GM12873 (cell line): ENCODE measurements at regions not wholly inside any gene's neighbourhood (a gene's known extent, or its start where the extent isn't known, plus 50 kb on each side); places are given as distances from the start of the nearest gene placed in this dataset.

ENCODE experiments used
- TF ChIP-seq, protein P1 (sequence below): IDR thresholded peaks from 2 replicates; pipeline ENCODE4 v1.5.1; 2012; ENCODE audit warnings: low read depth, mild to moderate bottlenecking, moderate library complexity, low read length, control low read depth; ENCODE audit not compliant: insufficient read depth; ENCODE audit errors: missing control alignments

DNA sequence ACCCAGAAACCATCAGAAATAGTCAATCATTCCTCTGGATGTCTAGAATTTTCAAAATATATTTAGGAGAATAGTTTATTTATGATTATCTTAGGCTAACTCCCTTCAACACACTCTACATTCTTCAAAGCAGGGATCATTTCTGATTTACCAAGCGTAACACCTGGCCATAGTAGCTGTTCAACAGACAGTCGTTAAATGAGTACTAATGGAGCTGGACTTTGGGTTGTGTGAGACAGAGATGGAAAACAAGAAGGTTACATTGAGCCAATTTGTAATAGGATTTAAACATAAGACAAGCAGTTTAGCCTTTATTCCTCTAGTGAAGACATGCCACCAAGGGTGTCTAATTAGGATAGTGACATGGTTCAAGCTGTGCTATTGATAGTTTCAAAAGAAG lies 129.2 kb upstream of the ANO3 start:
- TF ChIP-seq, protein P1, sequence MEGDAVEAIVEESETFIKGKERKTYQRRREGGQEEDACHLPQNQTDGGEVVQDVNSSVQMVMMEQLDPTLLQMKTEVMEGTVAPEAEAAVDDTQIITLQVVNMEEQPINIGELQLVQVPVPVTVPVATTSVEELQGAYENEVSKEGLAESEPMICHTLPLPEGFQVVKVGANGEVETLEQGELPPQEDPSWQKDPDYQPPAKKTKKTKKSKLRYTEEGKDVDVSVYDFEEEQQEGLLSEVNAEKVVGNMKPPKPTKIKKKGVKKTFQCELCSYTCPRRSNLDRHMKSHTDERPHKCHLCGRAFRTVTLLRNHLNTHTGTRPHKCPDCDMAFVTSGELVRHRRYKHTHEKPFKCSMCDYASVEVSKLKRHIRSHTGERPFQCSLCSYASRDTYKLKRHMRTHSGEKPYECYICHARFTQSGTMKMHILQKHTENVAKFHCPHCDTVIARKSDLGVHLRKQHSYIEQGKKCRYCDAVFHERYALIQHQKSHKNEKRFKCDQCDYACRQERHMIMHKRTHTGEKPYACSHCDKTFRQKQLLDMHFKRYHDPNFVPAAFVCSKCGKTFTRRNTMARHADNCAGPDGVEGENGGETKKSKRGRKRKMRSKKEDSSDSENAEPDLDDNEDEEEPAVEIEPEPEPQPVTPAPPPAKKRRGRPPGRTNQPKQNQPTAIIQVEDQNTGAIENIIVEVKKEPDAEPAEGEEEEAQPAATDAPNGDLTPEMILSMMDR = no peak

DNA sequence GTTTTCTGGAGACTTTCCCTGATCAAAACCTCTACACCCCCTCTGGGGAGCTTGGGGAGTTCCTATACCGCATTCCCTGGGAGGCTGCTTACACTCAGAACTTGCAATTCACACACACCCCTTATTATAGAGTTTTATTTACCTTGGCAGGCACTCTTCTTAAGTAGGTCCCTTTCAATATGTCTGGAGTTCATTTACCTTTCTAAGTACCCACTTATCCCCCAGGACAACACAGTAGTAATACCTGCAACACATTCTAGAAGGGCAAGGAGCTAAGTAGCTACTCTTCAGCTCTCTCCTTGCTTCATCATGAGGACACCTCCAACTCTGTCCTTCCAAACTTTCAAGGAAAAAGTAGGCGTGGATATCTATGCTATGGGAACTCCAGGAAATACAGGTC lies 127.8 kb upstream of the ANO3 start:
- TF ChIP-seq, protein P1 = no peak

DNA sequence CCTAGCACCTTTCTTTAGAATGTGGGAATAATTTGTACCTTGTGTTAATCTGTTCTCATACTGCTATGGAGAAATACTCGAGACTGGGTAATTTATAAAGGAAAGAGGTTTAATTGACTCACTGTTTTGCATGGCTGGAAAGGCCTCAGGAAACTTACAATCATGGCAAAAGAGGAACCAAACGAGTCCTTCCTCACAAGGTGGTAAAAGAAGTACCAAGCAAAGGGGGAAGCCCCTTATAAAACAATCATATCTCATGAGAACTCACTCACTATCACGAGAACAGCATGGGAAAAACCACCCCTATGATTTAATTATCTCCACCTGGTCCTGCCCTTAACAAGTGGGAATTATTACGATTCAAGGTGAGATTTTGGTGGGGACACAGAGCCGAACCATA lies 127.1 kb upstream of the ANO3 start:
- TF ChIP-seq, protein P1 = no peak

DNA sequence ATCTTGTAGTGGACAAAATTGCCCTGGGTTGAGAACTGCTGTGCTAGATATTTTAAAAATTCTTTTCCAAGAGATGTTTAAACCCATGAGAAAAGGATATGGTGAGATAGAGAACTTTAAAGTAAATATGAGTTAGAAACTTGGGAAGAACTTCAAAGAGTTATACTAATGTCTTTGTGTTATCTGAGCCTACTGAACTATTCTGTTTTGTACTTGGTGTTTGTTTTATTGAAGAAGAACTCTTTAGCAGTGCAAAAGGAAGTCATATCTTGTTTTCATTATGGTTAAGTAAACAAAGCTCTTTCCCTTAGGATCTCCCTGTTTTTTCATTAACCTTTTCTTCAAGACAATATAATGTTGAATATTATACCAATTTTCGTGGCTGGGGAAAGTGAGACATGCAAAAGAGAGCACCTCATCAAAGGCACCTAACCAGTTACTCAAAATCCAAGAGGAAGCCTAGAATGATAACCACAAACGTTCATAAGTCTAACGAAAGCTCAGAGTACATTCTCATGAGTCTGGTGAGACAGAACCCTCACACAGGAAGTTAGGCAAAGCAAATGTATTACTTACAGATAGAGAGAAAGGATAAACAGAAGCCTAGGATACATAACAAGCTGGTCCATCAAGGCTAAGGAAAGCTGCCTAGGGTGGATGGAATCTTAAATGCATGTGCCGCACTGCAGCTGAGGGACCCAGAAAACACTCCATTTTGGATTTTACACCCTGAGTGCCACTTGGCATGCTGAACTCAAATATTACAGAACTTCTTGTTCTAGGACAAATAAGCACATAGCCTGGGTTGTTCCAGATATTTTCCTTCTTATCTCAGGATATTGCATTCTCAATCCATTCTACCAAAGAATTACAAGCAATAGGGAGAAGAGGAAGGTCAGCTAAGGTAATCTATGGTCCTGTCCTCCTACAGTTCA lies 112.5 kb upstream of the ANO3 start:
- TF ChIP-seq, protein P1 = no peak

DNA sequence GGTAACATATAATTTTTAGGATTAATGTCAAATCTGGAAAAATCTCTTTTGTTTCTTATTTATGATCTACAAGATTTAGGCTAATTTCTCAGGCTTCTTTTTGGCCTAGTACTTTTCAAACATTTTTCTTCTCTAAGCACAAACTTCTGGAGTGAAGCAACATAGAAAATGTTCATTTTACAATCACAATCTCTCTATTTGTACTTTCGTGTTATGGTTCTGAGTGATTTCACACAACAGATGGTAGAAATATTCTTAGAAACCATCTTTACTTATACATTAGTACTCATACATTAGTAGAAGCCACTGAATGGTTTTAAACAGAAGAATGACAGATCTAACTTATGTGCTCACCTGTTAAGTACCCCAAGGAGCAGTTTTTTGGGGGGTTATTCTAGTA lies 106.3 kb upstream of the ANO3 start:
- TF ChIP-seq, protein P1 = no peak

DNA sequence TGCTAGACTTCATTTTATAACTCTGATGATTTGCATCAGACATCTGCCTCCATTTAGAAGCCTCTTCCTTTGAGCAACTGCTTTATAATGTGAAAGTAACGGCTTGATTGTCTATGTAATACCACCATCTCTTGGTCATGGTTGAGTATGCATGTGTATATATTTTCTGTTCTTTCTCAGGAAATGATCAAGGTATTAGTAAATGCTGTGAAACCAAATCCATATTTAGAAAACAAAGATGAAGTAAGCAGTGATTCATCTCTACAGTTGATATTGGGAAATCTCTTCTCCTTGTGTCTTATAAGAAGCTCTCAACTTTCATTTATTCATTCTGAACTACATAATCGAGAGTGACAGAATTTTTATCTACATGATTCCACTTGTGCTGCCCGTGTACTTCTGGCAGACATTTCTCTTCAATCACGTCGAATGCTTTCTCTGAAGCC lies 104.6 kb upstream of the ANO3 start:
- TF ChIP-seq, protein P1 = peak; percentile 38

DNA sequence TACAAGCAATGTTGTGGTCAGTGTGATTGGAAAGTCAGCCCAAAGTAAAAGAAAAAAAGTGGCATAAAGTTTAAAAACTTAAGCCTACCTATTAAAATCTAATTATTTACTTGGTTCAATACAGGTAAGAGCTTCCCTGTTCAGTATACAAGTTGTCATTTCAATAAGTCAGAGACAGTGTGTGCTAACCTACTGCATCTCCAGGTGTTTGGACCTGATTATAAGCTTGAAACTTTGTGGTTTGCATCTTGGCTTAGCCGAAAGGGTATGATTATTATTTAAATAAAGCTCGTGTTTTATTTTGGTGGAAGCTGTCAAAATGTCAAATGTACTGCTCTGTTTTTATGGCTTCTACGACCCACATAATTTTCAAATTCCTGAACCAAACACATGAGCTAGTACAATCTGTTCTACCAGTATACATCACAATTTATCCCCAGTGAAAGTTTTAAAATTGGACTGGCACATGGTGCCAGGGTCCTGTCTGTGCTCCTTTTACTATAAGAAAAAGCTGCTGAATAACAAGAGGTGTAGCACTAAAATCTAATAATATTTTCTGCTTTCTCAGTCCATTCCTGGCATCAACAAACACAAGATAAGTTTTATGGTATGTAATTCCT lies 103.9 kb upstream of the ANO3 start:
- TF ChIP-seq, protein P1 = no peak
